ENCODE measurements at regions not wholly inside any gene's neighbourhood (a gene's known extent, or its start where the extent isn't known, plus 50 kb on each side); places are given as distances from the start of the nearest gene placed in this dataset.
"Not testable (repeated sequence)": the region's sequence is repeated elsewhere in the genome, so short reads cannot be mapped to it uniquely, and the experiment has no call there.

DNA sequence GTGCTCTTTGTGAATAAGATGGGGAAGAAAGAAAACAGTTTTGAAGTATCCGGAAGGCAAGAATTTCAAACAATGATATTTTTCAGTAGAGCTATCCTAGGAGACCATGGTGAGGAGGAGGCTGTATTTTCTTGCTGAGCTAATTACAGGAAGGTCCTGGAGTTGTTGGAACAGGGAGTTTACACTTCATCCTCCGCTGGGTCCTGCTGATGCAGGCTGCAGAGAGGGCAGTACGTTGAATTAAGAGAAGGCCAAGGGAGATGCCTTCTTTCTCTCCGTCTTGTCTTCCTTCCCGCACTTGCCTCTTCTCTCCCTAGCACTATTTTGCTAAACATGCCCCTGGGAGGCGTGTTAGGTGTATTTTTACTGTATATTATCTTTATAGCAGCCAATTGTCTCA, 60.0 kb upstream of the EDAR start:
- DNase-seq, result no peak

DNA sequence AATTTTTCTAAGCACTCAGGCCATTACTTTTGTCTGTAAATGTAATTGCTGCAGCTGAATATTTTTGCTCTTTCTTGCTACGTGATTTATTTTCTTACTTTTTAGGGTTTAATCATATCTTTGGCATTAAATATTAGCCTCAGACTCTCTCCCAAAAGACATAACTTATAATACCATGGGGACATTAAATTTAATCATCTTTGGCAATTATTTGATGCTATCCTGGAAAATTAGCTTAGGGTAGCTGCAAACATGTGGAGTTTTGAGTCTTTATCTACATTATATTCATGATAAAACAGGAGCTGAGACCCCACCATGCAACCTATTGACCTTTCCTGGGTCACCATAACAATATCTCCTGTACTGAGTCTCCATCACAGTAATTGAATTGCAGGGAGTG, 59.1 kb upstream of the EDAR start:
- DNase-seq, result no peak

DNA sequence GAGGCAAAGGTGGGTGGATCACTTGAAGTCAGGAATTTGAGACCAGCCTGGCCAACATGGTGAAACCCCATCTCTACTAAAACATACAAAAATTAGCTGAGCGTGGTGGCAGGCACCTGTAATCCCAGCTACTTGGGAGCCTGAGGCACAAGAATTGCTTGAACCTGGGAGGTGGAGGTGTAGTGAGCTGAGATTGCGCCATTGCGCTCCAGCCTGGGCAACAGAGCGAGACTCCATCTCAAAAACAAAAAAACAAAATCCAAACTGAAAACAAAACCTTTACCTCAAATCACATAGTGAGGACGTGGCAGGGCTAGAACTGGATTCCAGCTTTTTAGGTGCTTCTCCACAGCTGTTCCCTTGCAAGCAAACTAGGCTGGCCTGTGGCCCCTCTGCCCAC, 58.5 kb upstream of the EDAR start:
- DNase-seq, result not testable (repeated sequence)

DNA sequence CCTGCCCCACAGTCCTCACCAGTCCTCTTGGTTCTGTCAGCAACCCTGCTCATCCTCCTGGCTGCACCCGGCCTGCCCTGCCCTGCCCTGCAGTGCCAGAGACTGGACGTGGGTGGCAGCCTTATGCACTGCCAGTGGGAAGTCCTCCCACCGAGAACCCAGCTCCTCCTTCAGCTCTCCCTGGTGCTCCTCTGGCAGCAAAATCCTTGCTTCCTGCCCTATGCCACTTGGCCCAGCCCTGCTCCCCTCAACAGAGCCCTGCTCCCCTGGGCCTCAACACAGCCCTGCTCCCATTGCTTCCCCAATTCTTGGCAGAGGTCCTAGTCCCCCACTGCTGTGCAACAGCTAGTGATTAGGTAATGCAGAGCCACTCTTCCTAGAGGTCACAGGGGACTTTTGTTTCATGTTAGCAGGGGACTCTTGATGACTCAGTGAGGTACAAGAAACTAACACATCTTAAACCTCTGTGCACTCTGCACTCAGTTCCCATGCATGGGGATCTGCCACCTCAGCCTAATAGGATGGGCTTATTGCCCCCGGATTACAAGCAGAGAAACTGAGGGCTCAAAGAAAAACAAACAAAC, 58.0 kb upstream of the EDAR start:
- DNase-seq, result no peak

DNA sequence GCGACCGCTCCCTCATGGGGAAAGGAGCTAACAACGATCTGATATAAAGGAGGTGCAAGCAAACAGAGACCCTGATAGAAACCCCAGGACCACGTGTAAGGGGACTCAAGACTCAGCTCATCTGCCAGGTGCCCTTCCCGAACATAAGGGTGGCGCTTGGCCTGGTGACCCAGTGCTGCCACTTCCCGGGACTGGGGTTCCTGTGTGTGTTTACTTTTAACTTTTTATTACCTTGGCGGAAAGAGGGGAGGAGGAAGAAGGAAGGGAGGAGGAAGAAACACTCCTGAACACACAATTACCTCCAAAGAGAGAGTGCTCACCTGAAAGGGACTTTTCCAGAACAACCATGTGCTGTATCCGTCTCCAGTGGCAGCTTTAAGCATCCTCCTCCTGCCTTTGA, 56.5 kb upstream of the EDAR start:
- no peak for DNase-seq

DNA sequence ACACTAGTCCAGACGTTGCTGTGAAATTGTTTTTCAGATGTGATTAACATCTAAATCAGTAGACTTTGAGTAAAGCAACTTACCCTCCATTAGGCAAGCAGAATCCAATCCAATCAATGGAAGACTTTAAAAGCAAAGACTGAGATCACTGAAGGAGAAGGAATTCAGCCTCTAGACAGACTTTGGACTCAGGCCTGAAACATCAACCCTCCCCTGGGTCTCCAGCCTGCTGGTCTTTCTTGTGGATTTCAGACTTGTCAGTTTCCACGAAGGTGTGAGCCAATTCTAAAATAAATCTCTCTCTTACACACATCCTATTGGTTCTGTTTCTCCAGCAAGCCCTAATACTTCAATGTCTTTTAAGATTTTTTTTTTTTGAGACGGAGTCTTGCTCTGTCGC, 50.0 kb upstream of the EDAR start:
- no peak for DNase-seq

Data from hypothalamus (tissue), 51 donors.